Right kidney (tissue), 1 donor: ENCODE measurements at regions not wholly inside any gene's neighbourhood (a gene's known extent, or its start where the extent isn't known, plus 50 kb on each side); places are given as distances from the start of the nearest gene placed in this dataset.
"Not testable (repeated sequence)": the region's sequence is repeated elsewhere in the genome, so short reads cannot be mapped to it uniquely, and the experiment has no call there.

ENCODE experiments used
- DNase-seq: peaks from one replicate; pipeline ENCODE4 v3.0.0-alpha.2; 2016

DNA sequence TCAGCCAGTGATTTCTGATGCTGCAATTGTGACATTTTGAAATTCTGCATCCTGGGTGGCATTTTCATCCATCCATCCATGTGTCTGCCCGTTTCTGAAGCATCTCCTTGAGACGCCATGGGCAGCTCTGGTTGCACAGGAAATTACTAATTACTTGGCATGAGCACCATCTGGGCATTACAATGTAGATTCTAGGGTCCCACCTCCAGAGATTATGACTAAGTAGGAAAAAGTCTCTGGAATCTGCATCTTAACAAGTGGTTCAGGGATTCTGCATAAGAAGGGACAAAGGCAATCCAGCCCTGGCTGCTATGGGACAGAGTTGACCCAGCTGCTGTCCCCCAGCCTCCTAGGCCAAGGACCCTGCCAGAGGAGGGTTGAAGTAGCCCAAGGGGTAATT lies 65.3 kb downstream of the CUZD1 start:
- DNase-seq = no peak

- DNase-seq = no peak
Observed at GRCh38 chr10:122779924-122780323, 65.7 kb downstream of the CUZD1 start.

GRCh38 chr10:122777515-122778059 lies 68.1 kb downstream of the CUZD1 start:
- DNase-seq = no peak

DNA sequence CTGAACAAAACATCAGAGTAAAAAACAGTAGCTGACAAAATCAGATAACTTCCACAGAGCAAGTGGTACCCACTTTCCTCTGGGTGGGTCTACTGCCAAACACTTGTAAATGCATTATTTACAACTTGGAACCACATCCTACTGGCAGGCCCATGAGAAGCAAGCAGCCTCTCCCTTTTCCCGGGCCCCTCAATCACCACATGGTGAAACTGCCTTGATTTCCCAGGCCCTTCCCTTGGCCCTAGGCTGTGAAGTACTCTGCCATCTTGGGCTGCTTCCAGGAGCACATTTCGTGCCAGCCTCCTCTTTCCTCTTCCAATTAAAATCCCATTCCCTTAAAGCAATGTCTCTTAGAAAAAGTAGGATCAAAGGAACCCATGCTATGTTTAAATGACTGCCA lies 71.4 kb downstream of the CUZD1 start:
- no peak for DNase-seq

- DNase-seq = not testable (repeated sequence)
Observed at GRCh38 chr10:122771404-122771803, 71.8 kb upstream of the C10orf120 start.

DNA sequence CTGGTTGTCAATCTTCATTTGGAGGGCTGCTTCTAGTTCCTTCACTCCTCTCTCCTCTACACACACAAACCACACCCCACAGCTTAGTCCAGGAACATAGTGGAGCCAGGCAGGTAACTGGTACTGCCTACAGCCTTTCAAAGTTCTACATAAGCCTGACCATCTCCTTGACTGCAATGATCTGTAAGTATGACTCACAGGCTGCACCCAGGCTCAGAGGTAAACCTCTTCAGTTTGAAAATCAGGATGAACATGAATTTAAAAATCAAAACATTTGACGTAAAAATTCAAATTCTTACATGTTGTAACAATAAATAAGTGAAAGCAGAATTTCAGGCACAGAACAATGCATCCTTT lies 68.7 kb upstream of the C10orf120 start:
- DNase-seq = no peak

DNA sequence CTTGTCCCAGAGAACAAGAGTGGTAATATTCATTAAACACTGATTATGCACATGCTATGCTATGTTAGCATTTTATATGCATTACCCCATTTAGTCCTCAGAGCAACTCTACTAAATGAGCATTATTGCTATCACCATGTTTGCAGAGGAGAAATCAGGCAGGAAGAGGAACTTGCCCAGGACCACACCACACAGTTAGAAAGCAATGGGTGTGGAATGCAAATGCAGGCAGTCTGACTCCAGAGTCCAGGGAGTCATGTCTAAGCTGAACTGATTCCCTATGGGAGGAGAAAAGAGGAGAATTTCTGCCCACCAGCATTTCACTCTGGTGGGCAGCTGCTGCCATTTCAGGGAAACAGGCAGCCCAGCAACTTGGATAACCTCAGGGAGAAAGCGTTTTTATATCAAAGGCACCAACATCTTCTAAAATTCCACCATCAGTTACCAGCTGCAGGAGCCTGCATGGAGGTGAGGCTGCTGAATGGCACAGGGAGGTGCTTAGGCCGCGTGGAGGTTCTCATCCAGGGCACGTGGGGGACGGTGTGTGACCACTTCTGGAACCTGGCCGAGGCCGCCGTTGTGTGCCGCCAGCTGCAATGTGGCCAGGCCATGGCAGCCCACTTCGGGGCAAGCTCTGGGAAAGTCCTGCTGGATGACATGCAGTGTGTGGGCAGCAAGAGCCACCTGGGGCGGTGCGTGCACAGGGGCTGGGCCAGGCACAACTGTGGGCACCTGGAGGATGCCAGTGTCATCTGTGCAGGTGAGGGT lies 68.2 kb upstream of the C10orf120 start:
- no peak for DNase-seq

- DNase-seq = no peak
Observed at GRCh38 chr10:122765412-122765811, 65.8 kb upstream of the C10orf120 start.

- DNase-seq = no peak
Observed at GRCh38 chr10:122756656-122757055, 57.0 kb upstream of the C10orf120 start.

GRCh38 chr10:122754491-122755235 lies 55.0 kb upstream of the C10orf120 start:
- peak; percentile 7 for DNase-seq

GRCh38 chr10:122749886-122750285 lies 50.2 kb upstream of the C10orf120 start:
- DNase-seq = no peak
